H9 (cell line): ENCODE measurements at regions not wholly inside any gene's neighbourhood (a gene's known extent, or its start where the extent isn't known, plus 50 kb on each side); places are given as distances from the start of the nearest gene placed in this dataset.

Experiments
- DNase-seq: peaks from one replicate; pipeline ENCODE4 v3.0.0-alpha.2; 2017
- H2AFZ ChIP-seq: one replicate; pipeline ENCODE4 v1.6.1; 2013; ENCODE audit warnings: mild to moderate bottlenecking, low read length, control low read depth, moderate library complexity
- H2AK5ac ChIP-seq: 2 replicates; pipeline ENCODE4 v1.6.1; 2013; ENCODE audit warnings: low read length, control low read depth, mixed read lengths; ENCODE audit not compliant: insufficient read length
- H2BK120ac ChIP-seq: one replicate; pipeline ENCODE4 v1.6.1; 2013; ENCODE audit warnings: low read depth, mild to moderate bottlenecking, low read length, control low read depth, inconsistent platforms; ENCODE audit not compliant: poor library complexity, severe bottlenecking
- H2BK12ac ChIP-seq: 2 replicates; pipeline ENCODE4 v1.6.1; 2013; ENCODE audit warnings: low read length, control low read depth, mixed read lengths, low read depth; ENCODE audit not compliant: insufficient read length
- H2BK15ac ChIP-seq: 2 replicates; pipeline ENCODE4 v1.6.1; 2013; ENCODE audit warnings: low read depth, low read length, control low read depth
- H2BK20ac ChIP-seq: one replicate; pipeline ENCODE4 v1.6.1; 2013; ENCODE audit warnings: low read depth, mild to moderate bottlenecking, low read length, control low read depth, inconsistent platforms; ENCODE audit not compliant: poor library complexity, severe bottlenecking
- H2BK5ac ChIP-seq: 2 replicates; pipeline ENCODE4 v1.6.1; 2013; ENCODE audit warnings: low read length, control low read depth, mixed read lengths; ENCODE audit not compliant: insufficient read length
- H3K14ac ChIP-seq: 2 replicates; pipeline ENCODE4 v1.6.1; 2013; ENCODE audit warnings: low read length, control low read depth; ENCODE audit not compliant: insufficient read depth
- H3K18ac ChIP-seq: 2 replicates; pipeline ENCODE4 v1.6.1; 2013; ENCODE audit warnings: low read depth, mild to moderate bottlenecking, mixed read lengths, low read length, control low read depth; ENCODE audit not compliant: insufficient read length
- H3K23ac ChIP-seq: 2 replicates; pipeline ENCODE4 v1.6.1; 2013; ENCODE audit warnings: low read length, control low read depth, mixed read lengths, low read depth; ENCODE audit not compliant: insufficient read length
- H3K23me2 ChIP-seq: 2 replicates; pipeline ENCODE4 v1.6.1; 2013; ENCODE audit warnings: low read depth, mild to moderate bottlenecking, mixed read lengths, low read length, control low read depth; ENCODE audit not compliant: insufficient read length, poor library complexity, severe bottlenecking
- H3K27ac ChIP-seq: 2 replicates; pipeline ENCODE4 v1.5.1; 2013; ENCODE audit warnings: low read length, control low read depth, mixed read lengths, low read depth; ENCODE audit not compliant: insufficient read length
- H3K27me3 ChIP-seq: 2 replicates; pipeline ENCODE4 v1.6.1; 2013; ENCODE audit warnings: low read length, control low read depth, inconsistent platforms; ENCODE audit not compliant: insufficient read depth
- H3K4ac ChIP-seq: 2 replicates; pipeline ENCODE4 v1.6.1; 2013; ENCODE audit warnings: low read depth, mild to moderate bottlenecking, control low read depth, inconsistent platforms, low read length, moderate library complexity
- H3K4me1 ChIP-seq: 2 replicates; pipeline ENCODE4 v1.6.1; 2013; ENCODE audit warnings: low read length, control low read depth, inconsistent platforms; ENCODE audit not compliant: insufficient read depth
- H3K4me2 ChIP-seq: 2 replicates; pipeline ENCODE4 v1.6.1; 2013; ENCODE audit warnings: low read length, control low read depth, mixed read lengths; ENCODE audit not compliant: insufficient read length, insufficient read depth
- H3K56ac ChIP-seq: 2 replicates; pipeline ENCODE4 v1.6.1; 2013; ENCODE audit warnings: low read depth, mild to moderate bottlenecking, mixed read lengths, low read length, control low read depth; ENCODE audit not compliant: insufficient read length
- H3K79me1 ChIP-seq: 2 replicates; pipeline ENCODE4 v1.6.1; 2013; ENCODE audit warnings: low read depth, mild to moderate bottlenecking, moderate library complexity, low read length, control low read depth, inconsistent platforms; ENCODE audit not compliant: insufficient read depth, poor library complexity, severe bottlenecking
- H3K79me2 ChIP-seq: 2 replicates; pipeline ENCODE4 v1.6.1; 2013; ENCODE audit warnings: low read length, control low read depth, inconsistent platforms; ENCODE audit not compliant: insufficient read depth
- H3K9ac ChIP-seq: 2 replicates; pipeline ENCODE4 v1.6.1; 2013; ENCODE audit warnings: low read length, control low read depth, mixed read lengths; ENCODE audit not compliant: insufficient read length; ENCODE audit errors: extremely low read depth
- H3K9me3 ChIP-seq: one replicate; pipeline ENCODE4 v1.6.1; 2013; ENCODE audit warnings: low read depth, low read length, inconsistent platforms; ENCODE audit not compliant: control insufficient read depth
- H3T11ph ChIP-seq: one replicate; pipeline ENCODE4 v1.6.1; 2013; ENCODE audit warnings: mild to moderate bottlenecking, low read length, control low read depth, inconsistent platforms
- H4K20me1 ChIP-seq: one replicate; pipeline ENCODE4 v1.6.1; 2013; ENCODE audit not compliant: control insufficient read depth, insufficient read length, insufficient read depth
- H4K5ac ChIP-seq: 2 replicates; pipeline ENCODE4 v1.6.1; 2013; ENCODE audit warnings: low read depth, mild to moderate bottlenecking, mixed read lengths, low read length, control low read depth; ENCODE audit not compliant: insufficient read length
- H4K8ac ChIP-seq: replicated peaks from 2 replicates; pipeline ENCODE4 v1.6.1; 2013; ENCODE audit warnings: low read length, control low read depth, mixed read lengths, low read depth; ENCODE audit not compliant: insufficient read length
- H4K91ac ChIP-seq: 2 replicates; pipeline ENCODE4 v1.6.1; 2013; ENCODE audit warnings: low read depth, mild to moderate bottlenecking, moderate library complexity, mixed read lengths, low read length, control low read depth; ENCODE audit not compliant: insufficient read length
- H3K27ac Mint-ChIP-seq, 3 experiments: 2 replicates in 2 of 3; 3 replicates in 1 of 3; pipeline ENCODE4 v1.8.0; 2020 to 2021; ENCODE audit warnings: mixed read lengths in 3 of 3, mild to moderate bottlenecking in 1 of 3, moderate library complexity in 1 of 3
- H3K27me3 Mint-ChIP-seq: 2 replicates; pipeline ENCODE4 v1.8.0; 2021; ENCODE audit warnings: low read depth, mild to moderate bottlenecking, moderate library complexity, mixed read lengths
- H3K36me3 Mint-ChIP-seq, 3 experiments: 2 replicates in 2 of 3; 3 replicates in 1 of 3; pipeline ENCODE4 v1.8.0; 2020 to 2021; ENCODE audit warnings: low read depth in 3 of 3, mixed read lengths in 3 of 3; ENCODE audit not compliant: insufficient read depth in 1 of 3
- H3K4me1 Mint-ChIP-seq, 2 experiments: 2 replicates each; pipeline ENCODE4 v1.8.0; 2020; ENCODE audit warnings: mixed read lengths in 2 of 2
- H3K4me3 Mint-ChIP-seq, 2 experiments: 2 replicates in 1 of 2; 3 replicates in 1 of 2; pipeline ENCODE4 v1.8.0; 2020 to 2021; ENCODE audit warnings: mild to moderate bottlenecking in 2 of 2, mixed read lengths in 2 of 2, moderate library complexity in 1 of 2
- H3K9me3 Mint-ChIP-seq, 2 experiments: 2 replicates in 1 of 2; 3 replicates in 1 of 2; pipeline ENCODE4 v1.8.0; 2020; ENCODE audit warnings: mild to moderate bottlenecking in 2 of 2, mixed read lengths in 2 of 2, moderate library complexity in 1 of 2
- CTCF ChIP-seq: fragments of 200-600 bp; sonication (generic); conservative IDR thresholded peaks from 3 replicates; pipeline ENCODE4 v1.8.0; 2021; ENCODE audit warnings: antibody characterized with exemption, mild to moderate bottlenecking
- WGBS: extraction: QIAGEN DNeasy Blood & Tissue Kit; methylation state at CpG from one replicate; pipeline ENCODE4 v1.1.7; 2013; ENCODE audit warnings: missing lambda C conversion rate, low lambda C conversion rate, mixed read lengths; ENCODE audit not compliant: insufficient read length; ENCODE audit errors: extremely low coverage; 5-methylcytosine and 5-hydroxymethylcytosine counted together

GRCh38 chr10:36764823-36765222, 360.6 kb upstream of the ANKRD30A start:
- Histone ChIP-seq H2BK5ac (no peak overlapping the region), H2AFZ (no peak overlapping the region), H2BK20ac (no peak overlapping the region), H2BK120ac (no peak overlapping the region), H3K79me1 (no peaks in the 10 kb centered on the region), H2BK15ac (no peak overlapping the region), H3T11ph (no peak overlapping the region), H3K18ac (no peak overlapping the region), H3K79me2 (no peaks in the 10 kb centered on the region), H3K4me2 (no peak overlapping the region), H2AK5ac (no peak overlapping the region), H3K23ac (no peak overlapping the region), H3K9me3 (no peaks in the 10 kb centered on the region), H3K56ac (no peak overlapping the region), H3K9ac (no peak overlapping the region), H3K27ac (no peak overlapping the region), H3K27me3 (no peaks in the 10 kb centered on the region), H3K14ac (no peak overlapping the region), H3K4ac (no peak overlapping the region), H4K5ac (no peak overlapping the region), H3K4me1 (no peaks in the 10 kb centered on the region), H4K91ac (no peak overlapping the region), H4K8ac (no peak overlapping the region), H2BK12ac (no peak overlapping the region), H3K23me2 (no peaks in the 10 kb centered on the region), H4K20me1 (no peaks in the 10 kb centered on the region)
- no peak for TF ChIP-seq CTCF
- no peak for DNase-seq
- no peaks in the 10 kb centered on the region for H3K9me3 Mint-ChIP-seq
- no peaks in the 10 kb centered on the region for H3K36me3 Mint-ChIP-seq
- H3K4me3 Mint-ChIP-seq: no peak overlapping the region
- H3K27ac Mint-ChIP-seq: no peak overlapping the region
- no peaks in the 10 kb centered on the region for H3K27me3 Mint-ChIP-seq
- H3K4me1 Mint-ChIP-seq: no peaks in the 10 kb centered on the region
- WGBS: no CpG with 5 or more reads among the region's 4 CpGs
